ENCODE measurements at regions not wholly inside any gene's neighbourhood (a gene's known extent, or its start where the extent isn't known, plus 50 kb on each side); places are given as distances from the start of the nearest gene placed in this dataset.

DNA sequence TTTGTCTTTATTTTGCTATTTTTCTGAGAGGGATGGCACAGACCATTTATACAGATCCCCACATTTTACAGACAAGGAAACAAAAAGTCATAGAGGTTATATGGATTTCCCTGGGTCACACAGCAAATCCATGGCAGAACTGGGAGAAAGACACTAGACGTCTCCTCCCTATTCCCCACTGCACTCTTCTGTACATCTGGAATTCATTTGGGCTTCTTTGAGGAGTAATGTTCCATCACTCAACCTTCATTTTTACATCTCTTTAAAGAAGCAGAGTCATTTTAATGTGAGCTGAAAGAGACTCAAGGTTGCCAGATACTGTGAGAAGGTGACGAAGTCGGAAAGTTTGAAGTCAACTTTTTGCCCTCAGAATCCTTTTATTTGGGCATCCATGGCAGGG, 207.3 kb downstream of the OTOR start:
- TF ChIP-seq, protein P1, sequence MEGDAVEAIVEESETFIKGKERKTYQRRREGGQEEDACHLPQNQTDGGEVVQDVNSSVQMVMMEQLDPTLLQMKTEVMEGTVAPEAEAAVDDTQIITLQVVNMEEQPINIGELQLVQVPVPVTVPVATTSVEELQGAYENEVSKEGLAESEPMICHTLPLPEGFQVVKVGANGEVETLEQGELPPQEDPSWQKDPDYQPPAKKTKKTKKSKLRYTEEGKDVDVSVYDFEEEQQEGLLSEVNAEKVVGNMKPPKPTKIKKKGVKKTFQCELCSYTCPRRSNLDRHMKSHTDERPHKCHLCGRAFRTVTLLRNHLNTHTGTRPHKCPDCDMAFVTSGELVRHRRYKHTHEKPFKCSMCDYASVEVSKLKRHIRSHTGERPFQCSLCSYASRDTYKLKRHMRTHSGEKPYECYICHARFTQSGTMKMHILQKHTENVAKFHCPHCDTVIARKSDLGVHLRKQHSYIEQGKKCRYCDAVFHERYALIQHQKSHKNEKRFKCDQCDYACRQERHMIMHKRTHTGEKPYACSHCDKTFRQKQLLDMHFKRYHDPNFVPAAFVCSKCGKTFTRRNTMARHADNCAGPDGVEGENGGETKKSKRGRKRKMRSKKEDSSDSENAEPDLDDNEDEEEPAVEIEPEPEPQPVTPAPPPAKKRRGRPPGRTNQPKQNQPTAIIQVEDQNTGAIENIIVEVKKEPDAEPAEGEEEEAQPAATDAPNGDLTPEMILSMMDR (tag by site-specific recombination; IDR thresholded peaks at IDR 0.05), result no peak
- no peak for TF ChIP-seq ZEB2 (tag by site-specific recombination; IDR thresholded peaks at IDR 0.05)
- no peak for TF ChIP-seq BCL11B (tag by site-specific recombination; IDR thresholded peaks at IDR 0.05; ENCODE audit: low read depth)
- no peak for TF ChIP-seq ZFP41 (tag by site-specific recombination; IDR thresholded peaks at IDR 0.05; ENCODE audit: borderline replicate concordance)
- no peak for TF ChIP-seq ZNF843 (tag by site-specific recombination; IDR thresholded peaks at IDR 0.05)

All from HEK293 (cell line).